MG63 (cell line): ENCODE measurements at regions not wholly inside any gene's neighbourhood (a gene's known extent, or its start where the extent isn't known, plus 50 kb on each side); places are given as distances from the start of the nearest gene placed in this dataset.

Experiments used
- DNase-seq: peaks from one replicate; pipeline ENCODE4 v3.0.0-alpha.2; 2020
- H3K27me3 ChIP-seq: fragments of 250-450 bp; sonication (Bioruptor Pico); 2 replicates; pipeline ENCODE4 v1.5.1; 2020; ENCODE audit warnings: mild to moderate bottlenecking, moderate library complexity
- H3K36me3 ChIP-seq: fragments of 250-450 bp; sonication (Bioruptor Pico); 2 replicates; pipeline ENCODE4 v1.5.1; 2020; ENCODE audit warnings: mild to moderate bottlenecking, moderate library complexity
- H3K4me3 ChIP-seq: fragments of 250-450 bp; sonication (Bioruptor Pico); 2 replicates; pipeline ENCODE4 v1.5.1; 2020; ENCODE audit warnings: mild to moderate bottlenecking, moderate library complexity
- H3K9me3 ChIP-seq: fragments of 250-450 bp; sonication (Bioruptor Pico); 2 replicates; pipeline ENCODE4 v1.5.1; 2020; ENCODE audit warnings: mild to moderate bottlenecking, moderate library complexity

- H3K27me3 ChIP-seq = no peaks in the 10 kb centered on the region; the same call in 1 of the 2 replicates
- no peaks in the 10 kb centered on the region for H3K9me3 ChIP-seq
- no peaks in the 10 kb centered on the region for H3K36me3 ChIP-seq
- no peak for DNase-seq
- H3K4me3 ChIP-seq = no peak overlapping the region
Observed at GRCh38 chr22:47380692-47381091, 618.2 kb downstream of the TBC1D22A start.

DNA sequence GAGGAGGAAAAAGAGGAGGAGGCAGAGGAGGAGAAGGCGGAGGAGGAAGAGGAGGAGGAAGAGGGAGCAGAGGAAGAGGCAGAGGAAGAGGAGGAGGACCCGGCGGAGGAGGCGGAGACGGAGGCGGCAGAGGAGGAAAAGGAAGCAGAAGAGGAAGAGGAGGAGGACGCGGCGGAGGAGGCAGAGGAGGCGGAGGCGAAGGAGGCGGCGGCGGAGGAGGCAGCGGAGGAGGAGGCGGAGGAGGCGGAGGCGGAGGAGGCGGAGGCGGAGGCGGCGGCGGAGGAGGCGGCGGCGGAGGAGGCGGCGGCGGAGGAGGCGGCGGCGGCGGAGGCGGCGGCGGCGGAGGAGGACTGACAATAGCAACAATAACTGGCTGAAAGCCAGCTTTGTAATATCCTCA lies 616.6 kb downstream of the TBC1D22A start:
- no peak overlapping the region for H3K4me3 ChIP-seq
- no peaks in the 10 kb centered on the region for H3K9me3 ChIP-seq
- no peaks in the 10 kb centered on the region for H3K36me3 ChIP-seq
- H3K27me3 ChIP-seq = no peaks in the 10 kb centered on the region; the same call in 1 of the 2 replicates
- DNase-seq = no peak

- Histone ChIP-seq H3K27me3 (no peaks in the 10 kb centered on the region; the same call in 1 of the 2 replicates), H3K36me3 (no peaks in the 10 kb centered on the region), H3K9me3 (no peaks in the 10 kb centered on the region), H3K4me3 (no peak overlapping the region)
- DNase-seq = no peak
Observed at GRCh38 chr22:47377926-47378560, 615.6 kb downstream of the TBC1D22A start.

DNA sequence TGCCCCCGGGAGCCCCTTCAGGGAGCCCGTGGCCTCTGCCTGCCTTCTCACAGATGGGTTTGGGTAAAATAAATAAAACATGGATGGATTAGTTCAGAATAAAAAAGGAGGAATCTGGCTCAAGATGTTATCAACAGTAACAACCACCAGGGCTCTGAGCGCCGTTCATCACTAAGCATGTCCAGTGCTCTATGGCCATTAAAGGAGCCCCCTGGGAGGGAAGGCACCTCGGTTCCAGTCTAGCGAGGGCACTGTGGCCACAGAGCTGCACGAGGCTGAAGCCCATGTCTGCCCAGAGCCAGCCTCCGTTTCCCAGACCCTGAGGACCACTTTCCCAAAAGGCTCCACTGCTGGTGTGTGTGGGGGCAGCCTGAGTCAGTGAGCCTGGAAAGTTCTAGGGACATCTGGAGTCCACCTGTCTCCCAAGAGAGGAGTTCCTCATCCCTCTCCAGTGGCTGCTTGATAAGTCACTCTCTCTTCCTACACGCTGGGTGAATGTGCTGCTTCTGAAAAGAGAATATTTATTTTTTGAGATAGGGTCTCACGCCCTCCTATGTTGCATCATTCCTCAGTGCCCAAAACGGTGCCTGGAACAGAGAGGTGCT lies 614.6 kb downstream of the TBC1D22A start:
- H3K27me3 ChIP-seq = no peaks in the 10 kb centered on the region; the same call in 1 of the 2 replicates
- H3K36me3 ChIP-seq = no peaks in the 10 kb centered on the region
- DNase-seq = no peak
- H3K9me3 ChIP-seq = no peaks in the 10 kb centered on the region
- no peak overlapping the region for H3K4me3 ChIP-seq

GRCh38 chr22:47376322-47376700 lies 613.9 kb downstream of the TBC1D22A start:
- H3K4me3 ChIP-seq = no peak overlapping the region
- no peaks in the 10 kb centered on the region for H3K36me3 ChIP-seq
- H3K27me3 ChIP-seq = no peaks in the 10 kb centered on the region; the same call in 1 of the 2 replicates
- no peak for DNase-seq
- H3K9me3 ChIP-seq = no peaks in the 10 kb centered on the region

GRCh38 chr22:47375621-47376321 lies 613.3 kb downstream of the TBC1D22A start:
- no peaks in the 10 kb centered on the region; the same call in 1 of the 2 replicates for H3K27me3 ChIP-seq
- no peak for DNase-seq
- H3K4me3 ChIP-seq = no peak overlapping the region
- no peaks in the 10 kb centered on the region for H3K9me3 ChIP-seq
- no peaks in the 10 kb centered on the region for H3K36me3 ChIP-seq

- no peak for DNase-seq
Observed at GRCh38 chr22:47374901-47375575, 612.6 kb downstream of the TBC1D22A start.

GRCh38 chr22:47374273-47374771 lies 611.9 kb downstream of the TBC1D22A start:
- Histone ChIP-seq H3K36me3 (no peaks in the 10 kb centered on the region), H3K27me3 (no peaks in the 10 kb centered on the region; the same call in 1 of the 2 replicates), H3K9me3 (no peaks in the 10 kb centered on the region), H3K4me3 (no peak overlapping the region)
- no peak for DNase-seq

More at GRCh38 chr22:47374901-47375575, 612.6 kb downstream of the TBC1D22A start:
- H3K9me3 ChIP-seq = no peaks in the 10 kb centered on the region
- H3K4me3 ChIP-seq = no peak overlapping the region
- H3K36me3 ChIP-seq = no peaks in the 10 kb centered on the region
- H3K27me3 ChIP-seq = no peaks in the 10 kb centered on the region; the same call in 1 of the 2 replicates

DNA sequence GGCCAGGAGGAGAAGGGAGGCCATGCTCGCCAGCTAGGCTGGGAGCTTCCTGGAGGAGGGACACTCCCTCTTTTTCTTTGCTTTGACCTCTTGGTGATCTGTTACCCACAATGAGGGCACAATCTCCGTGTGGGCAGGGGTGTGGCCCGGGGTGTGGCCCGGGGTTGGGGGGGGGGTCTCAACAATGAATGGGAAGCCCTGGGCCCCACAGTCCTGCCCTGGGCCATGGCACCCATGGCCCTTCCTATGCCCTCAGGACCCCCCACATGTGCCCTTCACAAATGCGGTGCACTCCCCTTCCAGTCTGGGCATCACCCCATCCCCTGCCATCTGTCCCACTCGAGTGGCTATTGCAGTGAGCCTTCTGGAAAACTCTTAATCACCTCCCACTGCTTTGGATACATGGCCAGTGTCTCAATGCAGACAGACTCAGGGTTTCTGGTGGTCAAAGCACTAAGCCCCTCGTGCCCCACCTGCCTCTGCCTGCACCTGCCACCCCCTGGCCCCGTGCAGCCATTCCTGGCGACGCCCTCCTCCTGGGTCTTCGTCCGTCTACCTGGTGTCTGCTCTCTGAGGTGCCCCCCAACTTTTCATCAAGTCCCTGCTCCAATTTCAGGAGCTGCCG lies 611.3 kb downstream of the TBC1D22A start:
- Histone ChIP-seq H3K27me3 (no peaks in the 10 kb centered on the region; the same call in 1 of the 2 replicates), H3K4me3 (no peak overlapping the region), H3K9me3 (no peaks in the 10 kb centered on the region), H3K36me3 (no peaks in the 10 kb centered on the region)
- DNase-seq = no peak

DNA sequence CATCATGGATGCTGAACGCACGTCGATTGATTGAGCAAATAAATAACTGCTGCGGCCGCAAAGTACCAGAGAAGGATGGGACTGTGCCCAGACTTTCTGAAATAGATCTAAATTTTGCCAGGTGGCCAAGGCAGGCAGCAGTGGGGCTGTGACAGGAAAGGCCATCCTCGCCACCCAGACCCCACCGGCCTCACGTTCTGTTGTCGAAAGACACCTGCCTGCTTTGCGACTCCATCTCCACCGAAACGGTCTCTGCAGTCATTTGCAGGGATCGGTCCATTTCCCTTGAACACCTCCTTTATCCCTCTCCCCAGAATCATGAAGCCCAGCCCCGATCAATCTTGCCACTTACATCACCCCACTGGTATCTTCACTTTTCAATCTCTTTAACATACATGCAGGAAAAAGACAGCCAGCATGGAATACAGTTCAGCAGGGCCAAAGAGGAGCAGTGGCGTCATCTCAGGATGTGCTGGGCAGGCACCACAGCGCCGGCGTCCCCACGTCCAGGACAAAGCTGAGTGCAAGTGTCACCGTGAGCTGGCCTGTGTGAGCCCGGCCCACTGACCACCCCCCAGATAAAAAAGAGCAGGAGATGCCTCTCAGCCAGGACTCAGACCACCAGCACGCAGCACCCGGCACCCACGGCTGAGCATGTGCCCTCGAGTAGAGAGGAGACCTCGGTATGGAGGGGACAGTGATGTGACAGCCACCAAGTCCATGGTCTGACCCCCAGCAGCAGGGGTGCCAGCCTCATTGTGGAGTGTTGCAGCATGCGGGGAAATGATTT lies 610.3 kb downstream of the TBC1D22A start:
- H3K36me3 ChIP-seq = no peaks in the 10 kb centered on the region
- H3K4me3 ChIP-seq = no peak overlapping the region
- no peaks in the 10 kb centered on the region; the same call in 1 of the 2 replicates for H3K27me3 ChIP-seq
- no peak for DNase-seq
- H3K9me3 ChIP-seq = no peaks in the 10 kb centered on the region

DNA sequence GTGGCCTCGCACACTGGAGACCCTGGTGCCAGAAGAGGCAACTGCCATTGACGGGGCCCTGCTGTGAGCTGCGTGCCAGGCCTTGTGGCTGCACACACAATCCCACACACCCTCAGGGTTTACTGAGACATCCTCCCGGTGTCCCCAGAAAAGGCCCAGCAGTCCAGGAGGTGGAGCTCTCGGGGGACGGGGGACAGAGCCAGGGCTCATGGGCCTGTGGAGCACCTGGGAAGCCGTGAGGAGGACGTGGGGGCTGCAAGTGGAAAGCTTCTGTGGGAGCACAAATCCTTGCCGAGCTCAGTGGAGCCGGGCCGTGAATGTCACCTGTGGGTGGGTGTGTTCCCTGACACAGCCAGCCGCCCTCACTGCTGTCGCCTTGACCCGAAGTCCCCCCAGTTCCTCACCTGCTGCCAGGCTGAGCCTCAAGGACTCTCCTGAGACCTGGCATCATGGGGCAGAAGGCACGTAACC lies 609.7 kb downstream of the TBC1D22A start:
- no peaks in the 10 kb centered on the region for H3K36me3 ChIP-seq

DNA sequence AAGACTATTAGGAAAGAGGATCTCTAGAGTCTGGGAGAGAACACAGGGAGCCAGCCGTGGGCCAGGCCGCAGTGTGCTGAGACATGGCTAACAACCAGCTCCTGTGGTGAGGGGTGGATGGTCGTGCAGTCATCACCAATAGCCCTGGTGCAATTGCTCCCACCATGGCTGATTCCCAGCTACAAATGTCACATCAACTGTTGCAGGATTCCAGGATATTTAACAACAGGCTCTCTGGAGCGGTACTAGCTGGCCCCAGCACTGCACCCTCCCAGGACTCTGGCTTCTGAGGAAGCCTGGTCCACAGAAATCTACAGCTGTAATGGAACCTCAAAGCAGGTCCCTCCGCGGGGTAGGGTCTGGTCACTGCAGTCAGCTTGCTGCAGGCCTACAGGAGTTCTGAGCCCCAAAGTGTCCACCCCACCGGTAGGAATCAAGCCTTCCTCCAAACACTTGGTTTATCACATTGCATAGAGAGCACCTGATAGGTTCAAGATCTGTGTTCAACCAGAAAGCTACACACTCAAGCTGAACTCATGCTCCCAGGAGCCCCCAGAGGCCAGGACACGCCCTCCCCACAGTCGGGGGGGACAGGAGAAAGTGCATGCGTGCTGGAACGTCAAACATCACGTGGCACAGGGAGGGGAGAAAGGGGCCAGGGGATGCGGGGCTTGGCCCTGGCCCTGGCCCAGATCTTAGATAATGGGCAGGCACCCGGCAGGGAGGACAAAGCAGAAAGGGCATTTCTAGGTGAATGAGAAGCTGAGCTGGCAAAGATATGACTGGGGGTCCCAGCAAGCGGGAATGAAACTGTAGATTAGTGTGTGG lies 609.0 kb downstream of the TBC1D22A start:
- no peak for DNase-seq
- Histone ChIP-seq H3K4me3 (no peak overlapping the region), H3K36me3 (no peaks in the 10 kb centered on the region), H3K27me3 (no peaks in the 10 kb centered on the region), H3K9me3 (no peaks in the 10 kb centered on the region)

More for the DNA sequence above, 609.7 kb downstream of the TBC1D22A start:
- Histone ChIP-seq H3K9me3 (no peaks in the 10 kb centered on the region), H3K4me3 (no peak overlapping the region), H3K27me3 (no peaks in the 10 kb centered on the region; the same call in 1 of the 2 replicates)
- DNase-seq = no peak

DNA sequence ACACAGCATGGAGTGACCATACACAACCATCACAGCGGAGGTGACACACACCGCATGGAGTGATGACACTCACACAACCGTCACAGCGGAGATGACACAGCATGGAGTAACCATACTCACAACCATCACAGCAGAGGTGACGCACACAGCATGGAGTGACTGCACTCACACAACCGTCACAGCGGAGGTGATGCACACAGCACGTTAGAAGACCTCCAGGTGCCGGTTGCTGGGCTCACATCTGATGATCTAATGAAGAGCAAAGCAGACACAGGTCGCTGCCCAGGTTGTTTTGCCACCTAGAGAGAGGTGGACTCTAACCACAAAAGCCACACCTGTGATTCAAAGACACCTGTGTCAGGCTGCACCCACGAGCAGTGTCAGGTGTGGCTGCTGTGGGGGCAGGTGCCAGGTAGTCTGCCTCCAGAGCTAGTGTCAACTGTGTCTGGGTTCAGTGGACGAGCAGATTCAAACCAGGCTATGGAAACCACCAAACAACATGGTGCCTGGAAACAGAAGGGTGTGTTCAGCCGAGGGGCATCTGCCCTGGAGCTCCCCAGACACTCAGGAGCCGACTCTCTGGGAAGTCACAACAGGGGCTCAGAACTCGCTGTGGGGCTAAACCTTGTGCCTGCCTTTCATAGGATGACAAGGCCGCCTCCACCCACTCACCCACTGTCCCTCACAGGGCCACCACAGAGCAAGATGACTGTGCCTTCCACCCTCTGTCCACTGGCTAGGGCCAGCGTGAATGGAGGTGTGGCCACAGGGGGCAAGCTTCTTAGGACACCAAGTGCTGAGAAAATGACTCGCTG lies 608.2 kb downstream of the TBC1D22A start:
- Histone ChIP-seq H3K27me3 (no peaks in the 10 kb centered on the region), H3K36me3 (no peaks in the 10 kb centered on the region), H3K4me3 (no peak overlapping the region), H3K9me3 (no peaks in the 10 kb centered on the region)
- DNase-seq = no peak

DNA sequence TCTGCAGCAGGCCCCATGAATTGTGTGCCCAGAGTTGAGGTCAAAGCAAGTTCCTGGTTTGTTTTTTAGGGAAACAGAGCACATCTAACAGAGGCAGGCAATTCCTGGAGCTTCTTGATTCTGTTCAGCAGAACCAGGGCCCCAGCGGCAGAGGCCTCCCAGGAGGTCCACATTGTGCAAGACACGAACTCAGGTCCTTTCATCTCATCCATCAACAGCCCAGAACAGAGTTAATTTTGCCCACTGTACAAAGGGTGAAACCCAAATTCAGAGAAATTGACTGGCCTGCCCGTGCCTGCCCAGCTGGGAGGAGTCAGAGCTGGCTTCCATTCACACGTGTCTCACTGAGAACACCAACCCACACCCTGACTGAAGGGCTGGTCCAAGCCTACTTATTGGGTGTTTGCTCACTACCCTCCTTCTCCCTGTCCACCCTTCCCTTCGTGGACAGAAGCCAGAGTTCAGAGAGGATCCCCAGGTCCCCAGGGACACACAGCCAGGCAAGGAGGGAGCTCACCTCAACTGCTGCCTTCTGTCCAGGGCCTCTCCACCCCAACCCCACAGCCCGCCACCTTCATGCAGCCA lies 607.1 kb downstream of the TBC1D22A start:
- no peaks in the 10 kb centered on the region for H3K36me3 ChIP-seq
- H3K4me3 ChIP-seq = no peak overlapping the region
- DNase-seq = no peak

More for the DNA sequence above, 607.1 kb downstream of the TBC1D22A start:
- Histone ChIP-seq H3K9me3 (no peaks in the 10 kb centered on the region), H3K27me3 (no peaks in the 10 kb centered on the region)
